Tongue (tissue), 1 donor: ENCODE measurements at regions not wholly inside any gene's neighbourhood (a gene's known extent, or its start where the extent isn't known, plus 50 kb on each side); places are given as distances from the start of the nearest gene placed in this dataset.

Experiments used
- DNase-seq: peaks from one replicate; pipeline ENCODE4 v3.0.0-alpha.2; 2015

GRCh38 chr13:105928048-105928447 lies 607.4 kb downstream of the EFNB2 start:
- DNase-seq, result peak; percentile 7

- peak; percentile 21 for DNase-seq
Observed at GRCh38 chr13:105925496-105925895, 610.0 kb downstream of the EFNB2 start.

GRCh38 chr13:105921711-105922110 lies 613.8 kb downstream of the EFNB2 start:
- DNase-seq, result no peak

- DNase-seq, result no peak
Observed at GRCh38 chr13:105920370-105920769, 615.1 kb downstream of the EFNB2 start.

GRCh38 chr13:105918842-105919741 lies 616.4 kb downstream of the EFNB2 start:
- no peak for DNase-seq

- peak; percentile 75 for DNase-seq
Observed at GRCh38 chr13:105915146-105915850, 620.2 kb downstream of the EFNB2 start.

- DNase-seq, result peak; percentile 93
Observed at GRCh38 chr13:105914291-105915036, 621.0 kb downstream of the EFNB2 start.

- DNase-seq, result no peak
Observed at GRCh38 chr13:105908586-105908985, 626.9 kb downstream of the EFNB2 start.

GRCh38 chr13:105907319-105908019 lies 628.0 kb downstream of the EFNB2 start:
- no peak for DNase-seq

- peak; percentile 13 for DNase-seq
Observed at GRCh38 chr13:105906746-105907145, 628.7 kb downstream of the EFNB2 start.

GRCh38 chr13:105904034-105904742 lies 631.3 kb downstream of the EFNB2 start:
- peak; percentile 45 for DNase-seq

GRCh38 chr13:105902396-105902795 lies 633.1 kb downstream of the EFNB2 start:
- no peak for DNase-seq

- no peak for DNase-seq
Observed at GRCh38 chr13:105897575-105897974, 637.9 kb downstream of the EFNB2 start.

- DNase-seq, result peak; percentile 4
Observed at GRCh38 chr13:105894697-105895096, 640.8 kb downstream of the EFNB2 start.

- DNase-seq, result no peak
Observed at GRCh38 chr13:105890509-105890908, 645.0 kb downstream of the EFNB2 start.

GRCh38 chr13:105878119-105878700 lies 657.3 kb downstream of the EFNB2 start:
- peak; percentile 25 for DNase-seq

- DNase-seq, result no peak
Observed at GRCh38 chr13:105874814-105875213, 660.6 kb downstream of the EFNB2 start.

GRCh38 chr13:105871768-105872167 lies 663.7 kb downstream of the EFNB2 start:
- DNase-seq, result no peak

- DNase-seq, result no peak
Observed at GRCh38 chr13:105871326-105871725, 664.1 kb downstream of the EFNB2 start.

GRCh38 chr13:105863300-105863920 lies 672.1 kb downstream of the EFNB2 start:
- no peak for DNase-seq

GRCh38 chr13:105848494-105848893 lies 687.0 kb downstream of the EFNB2 start:
- peak; percentile 28 for DNase-seq
